SU-DHL-6 (cell line): ENCODE measurements at regions not wholly inside any gene's neighbourhood (a gene's known extent, or its start where the extent isn't known, plus 50 kb on each side); places are given as distances from the start of the nearest gene placed in this dataset.
"Not testable (repeated sequence)": the region's sequence is repeated elsewhere in the genome, so short reads cannot be mapped to it uniquely, and the experiment has no call there.

Experiments used
- EZH2phosphoT487 ChIP-seq: fragments of 200-600 bp; sonication (generic), shearing (Covaris generic); conservative IDR thresholded peaks from 2 replicates; pipeline ENCODE4 v1.6.1; 2018; ENCODE audit warnings: mild to moderate bottlenecking, antibody characterized with exemption, low read length, moderate library complexity, mixed read lengths
- TF ChIP-seq, protein P1 (sequence below): fragments of 200-600 bp; sonication (generic); IDR thresholded peaks from one replicate; pipeline ENCODE4 v1.5.1; 2017; ENCODE audit warnings: antibody characterized with exemption, mild to moderate bottlenecking, low read length, moderate library complexity; ENCODE audit not compliant: insufficient read depth, poor library complexity, severe bottlenecking

DNA sequence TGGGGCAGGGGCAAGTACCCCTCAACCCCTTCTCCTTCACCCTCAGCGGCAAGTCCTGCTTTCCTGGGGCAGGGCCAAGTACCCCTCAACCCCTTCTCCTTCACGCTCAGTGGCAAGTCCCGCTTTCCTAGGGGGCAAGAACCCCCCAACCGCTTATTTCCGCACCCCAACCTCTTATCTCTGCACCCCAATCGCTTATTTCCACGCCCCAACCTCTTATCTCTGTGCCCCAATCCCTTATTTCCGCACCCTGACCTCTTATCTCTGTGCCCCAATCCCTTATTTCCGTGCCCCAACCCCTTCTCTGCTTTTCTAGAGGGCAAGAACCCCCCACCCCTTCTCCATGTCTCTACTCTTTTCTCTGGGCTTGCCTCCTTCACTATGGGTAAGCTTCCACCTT, 109.2 kb upstream of the PELI1 start:
- TF ChIP-seq, protein P1, sequence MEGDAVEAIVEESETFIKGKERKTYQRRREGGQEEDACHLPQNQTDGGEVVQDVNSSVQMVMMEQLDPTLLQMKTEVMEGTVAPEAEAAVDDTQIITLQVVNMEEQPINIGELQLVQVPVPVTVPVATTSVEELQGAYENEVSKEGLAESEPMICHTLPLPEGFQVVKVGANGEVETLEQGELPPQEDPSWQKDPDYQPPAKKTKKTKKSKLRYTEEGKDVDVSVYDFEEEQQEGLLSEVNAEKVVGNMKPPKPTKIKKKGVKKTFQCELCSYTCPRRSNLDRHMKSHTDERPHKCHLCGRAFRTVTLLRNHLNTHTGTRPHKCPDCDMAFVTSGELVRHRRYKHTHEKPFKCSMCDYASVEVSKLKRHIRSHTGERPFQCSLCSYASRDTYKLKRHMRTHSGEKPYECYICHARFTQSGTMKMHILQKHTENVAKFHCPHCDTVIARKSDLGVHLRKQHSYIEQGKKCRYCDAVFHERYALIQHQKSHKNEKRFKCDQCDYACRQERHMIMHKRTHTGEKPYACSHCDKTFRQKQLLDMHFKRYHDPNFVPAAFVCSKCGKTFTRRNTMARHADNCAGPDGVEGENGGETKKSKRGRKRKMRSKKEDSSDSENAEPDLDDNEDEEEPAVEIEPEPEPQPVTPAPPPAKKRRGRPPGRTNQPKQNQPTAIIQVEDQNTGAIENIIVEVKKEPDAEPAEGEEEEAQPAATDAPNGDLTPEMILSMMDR = not testable (repeated sequence)
- not testable (repeated sequence) for TF ChIP-seq EZH2phosphoT487
